ENCODE measurements at regions not wholly inside any gene's neighbourhood (a gene's known extent, or its start where the extent isn't known, plus 50 kb on each side); places are given as distances from the start of the nearest gene placed in this dataset.

DNA sequence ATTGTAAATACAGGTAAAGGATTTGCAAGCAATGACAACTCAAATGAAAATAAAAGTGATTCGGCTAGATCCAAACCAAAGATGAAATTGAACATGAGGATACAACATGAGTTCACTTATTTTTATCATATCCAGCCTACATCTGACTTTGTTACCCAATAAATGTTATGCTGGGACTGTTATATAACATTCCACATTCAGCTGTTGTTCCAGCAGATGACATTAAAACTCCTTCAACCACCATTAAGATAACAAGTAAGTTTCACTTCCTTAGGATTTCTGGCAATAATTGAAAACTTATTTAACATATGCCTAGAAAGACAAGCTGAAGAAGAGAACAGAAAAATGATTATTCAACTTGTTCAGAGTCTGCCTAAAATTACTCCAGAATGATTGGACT is 729.4 kb downstream of the CDH11 start:
- TF ChIP-seq, protein P1, sequence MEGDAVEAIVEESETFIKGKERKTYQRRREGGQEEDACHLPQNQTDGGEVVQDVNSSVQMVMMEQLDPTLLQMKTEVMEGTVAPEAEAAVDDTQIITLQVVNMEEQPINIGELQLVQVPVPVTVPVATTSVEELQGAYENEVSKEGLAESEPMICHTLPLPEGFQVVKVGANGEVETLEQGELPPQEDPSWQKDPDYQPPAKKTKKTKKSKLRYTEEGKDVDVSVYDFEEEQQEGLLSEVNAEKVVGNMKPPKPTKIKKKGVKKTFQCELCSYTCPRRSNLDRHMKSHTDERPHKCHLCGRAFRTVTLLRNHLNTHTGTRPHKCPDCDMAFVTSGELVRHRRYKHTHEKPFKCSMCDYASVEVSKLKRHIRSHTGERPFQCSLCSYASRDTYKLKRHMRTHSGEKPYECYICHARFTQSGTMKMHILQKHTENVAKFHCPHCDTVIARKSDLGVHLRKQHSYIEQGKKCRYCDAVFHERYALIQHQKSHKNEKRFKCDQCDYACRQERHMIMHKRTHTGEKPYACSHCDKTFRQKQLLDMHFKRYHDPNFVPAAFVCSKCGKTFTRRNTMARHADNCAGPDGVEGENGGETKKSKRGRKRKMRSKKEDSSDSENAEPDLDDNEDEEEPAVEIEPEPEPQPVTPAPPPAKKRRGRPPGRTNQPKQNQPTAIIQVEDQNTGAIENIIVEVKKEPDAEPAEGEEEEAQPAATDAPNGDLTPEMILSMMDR (IDR thresholded peaks at IDR 0.05), result no peak
- Histone ChIP-seq H3K27me3 (no peaks in the 10 kb centered on the region), H3K4me1 (peaks cover 0 to 7% of the 10 kb centered on the region in 2 donors), H3K9me3 (no peaks in the 10 kb centered on the region), H3K4me3 (no peak overlapping the region), H3K27ac (peak overlapping the region in 1 of 2 donors; percentile 5), H3K36me3 (no peaks in the 10 kb centered on the region)
- no peak for DNase-seq (ENCODE audit: low spot score in 2 of 2)
- intact Hi-C loops (cut with DNase I), result loop anchor here (5.0 kb wide), 1 partner anchor 730 kb away; the partner anchor contains the start of gene CDH11

DNA sequence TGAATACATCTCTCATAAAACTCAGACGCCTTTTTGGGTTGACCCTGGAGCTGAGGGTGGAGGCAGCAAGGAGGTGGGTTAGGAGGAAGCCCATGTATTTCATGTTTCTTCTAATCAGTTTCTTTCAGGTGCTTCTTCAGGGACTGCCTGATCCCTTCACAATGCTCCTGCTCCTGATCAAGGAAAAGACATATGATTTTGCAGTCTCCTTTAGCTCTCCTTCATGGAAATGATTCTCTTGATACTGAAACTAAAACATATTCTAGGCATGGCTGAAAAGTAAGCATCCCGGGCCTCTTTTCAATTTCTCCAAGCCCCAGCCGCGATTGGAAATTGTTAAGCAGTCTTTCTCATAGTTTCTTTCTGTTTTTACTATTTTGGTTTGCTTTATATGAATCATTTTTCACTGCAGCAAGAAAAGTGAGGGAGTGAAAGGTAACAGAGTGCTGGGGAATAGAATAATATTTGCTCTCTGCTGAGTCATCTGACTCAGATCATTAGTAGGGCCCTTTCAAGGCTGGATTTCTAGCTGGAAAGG is 730.7 kb downstream of the CDH11 start:
- TF ChIP-seq, protein P1 (IDR thresholded peaks at IDR 0.05), result no peak
- Histone ChIP-seq H3K9me3 (no peaks in the 10 kb centered on the region), H3K27ac (peak overlapping the region; percentile 76 to 89), H3K4me1 (peaks cover 0 to 7% of the 10 kb centered on the region in 2 donors), H3K4me3 (peak overlapping the region in 1 of 2 donors; percentile 53), H3K36me3 (no peaks in the 10 kb centered on the region), H3K27me3 (no peaks in the 10 kb centered on the region)
- intact Hi-C loops (cut with DNase I), result loop anchor here (5.0 kb wide), 1 partner anchor 731 kb away; the partner anchor contains the start of gene CDH11
- DNase-seq (ENCODE audit: low spot score in 2 of 2), result no peak

DNA sequence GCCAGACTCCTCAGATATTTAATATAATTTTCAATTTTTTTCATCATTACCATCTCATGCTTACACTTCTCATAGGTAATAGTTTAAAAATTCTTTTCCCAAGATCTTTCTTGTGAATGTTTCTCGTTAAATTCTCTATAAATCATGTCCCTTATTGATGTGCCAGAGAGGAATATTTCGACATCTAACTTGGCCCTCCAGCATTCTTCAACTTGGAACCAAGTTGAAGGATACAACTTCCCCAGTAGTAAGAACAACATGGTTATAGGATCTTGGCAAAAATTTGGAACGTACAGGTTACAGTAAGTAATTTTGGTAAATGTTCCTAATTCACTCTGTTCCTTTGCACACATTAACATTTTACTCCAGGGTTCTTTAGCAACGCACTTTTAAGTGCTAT is 731.8 kb downstream of the CDH11 start:
- H3K4me1 ChIP-seq, result peaks cover 0 to 7% of the 10 kb centered on the region in 2 donors
- no peak overlapping the region for H3K4me3 ChIP-seq
- H3K36me3 ChIP-seq, result no peaks in the 10 kb centered on the region
- no peaks in the 10 kb centered on the region for H3K9me3 ChIP-seq
- DNase-seq (ENCODE audit: low spot score in 2 of 2), result no peak
- H3K27me3 ChIP-seq, result no peaks in the 10 kb centered on the region
- intact Hi-C loops (cut with DNase I), result loop anchor here (5.0 kb wide), 1 partner anchor 732 kb away; the partner anchor contains the start of gene CDH11
- TF ChIP-seq, protein P1 (IDR thresholded peaks at IDR 0.05), result no peak
- peak overlapping the region; percentile 76 to 89 for H3K27ac ChIP-seq

DNA sequence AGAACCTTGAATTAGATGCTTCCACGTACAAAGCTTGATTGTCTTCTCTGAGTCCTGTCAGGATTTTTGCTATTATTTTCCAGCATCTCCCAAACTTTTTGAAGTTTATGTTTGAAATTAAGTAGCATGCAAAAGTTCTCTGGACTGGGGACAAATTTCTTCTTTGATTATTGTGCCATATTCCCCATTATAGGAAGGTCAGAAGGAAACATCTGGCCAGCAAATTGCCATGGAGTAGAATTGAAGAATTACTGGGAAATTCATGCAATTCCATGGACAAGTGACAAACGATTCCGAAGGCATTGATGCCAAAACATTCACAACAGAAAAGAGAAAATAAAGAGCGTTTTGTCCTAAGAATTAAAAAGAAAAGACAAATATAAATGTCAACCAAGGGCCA is 737.2 kb downstream of the CDH11 start:
- no peak for DNase-seq (ENCODE audit: low spot score in 2 of 2)
- Histone ChIP-seq H3K27ac (no peak overlapping the region), H3K36me3 (no peaks in the 10 kb centered on the region), H3K4me1 (no peaks in the 10 kb centered on the region), H3K9me3 (no peaks in the 10 kb centered on the region), H3K27me3 (no peaks in the 10 kb centered on the region), H3K4me3 (no peak overlapping the region)
- intact Hi-C loops (cut with DNase I), result no loop called here
- TF ChIP-seq, protein P1 (IDR thresholded peaks at IDR 0.05), result no peak

DNA sequence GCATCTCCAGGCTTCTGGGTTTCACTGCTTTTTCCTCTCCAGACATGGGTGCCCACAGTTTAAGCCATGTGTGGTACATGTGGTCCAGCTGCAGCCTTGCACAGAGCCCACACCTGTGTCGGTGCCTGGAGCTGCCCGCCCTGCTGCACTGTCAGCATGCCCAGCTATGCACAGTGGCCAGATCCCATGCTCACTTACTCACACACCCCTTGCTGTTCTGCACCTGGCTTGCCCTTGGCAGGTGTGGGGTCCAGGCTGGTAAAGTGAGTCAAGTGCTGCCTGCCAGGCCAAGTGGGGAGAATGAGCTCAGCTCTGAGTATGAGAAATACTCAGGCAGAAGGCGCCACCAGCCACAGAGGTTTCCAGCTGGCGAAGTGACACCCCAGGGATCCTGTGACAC is 739.9 kb downstream of the CDH11 start:
- intact Hi-C loops (cut with DNase I), result no loop called here
- Histone ChIP-seq H3K4me3 (no peak overlapping the region), H3K27ac (no peak overlapping the region), H3K36me3 (no peaks in the 10 kb centered on the region), H3K9me3 (no peaks in the 10 kb centered on the region), H3K27me3 (no peaks in the 10 kb centered on the region), H3K4me1 (no peaks in the 10 kb centered on the region)
- TF ChIP-seq, protein P1 (IDR thresholded peaks at IDR 0.05), result no peak
- no peak for DNase-seq (ENCODE audit: low spot score in 2 of 2)

DNA sequence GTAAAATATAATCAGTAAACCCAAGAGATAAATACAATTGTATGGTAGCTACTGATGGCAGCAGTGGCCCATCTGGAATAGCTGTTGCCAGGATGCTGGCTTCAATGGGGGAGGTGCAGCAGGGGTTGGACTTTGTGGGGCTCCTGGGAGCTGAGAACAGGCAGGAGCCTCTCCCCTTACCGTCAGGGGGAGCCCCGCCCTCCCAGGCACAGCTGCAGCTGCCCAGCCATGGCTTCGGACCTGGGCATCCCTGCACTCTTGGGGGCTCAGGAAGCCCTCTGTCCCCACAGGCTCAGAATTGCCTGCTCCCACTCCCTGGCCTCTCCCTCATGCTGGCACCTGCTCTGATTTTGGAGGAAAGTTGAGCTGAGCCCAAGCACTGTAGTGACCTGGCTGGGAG is 741.1 kb downstream of the CDH11 start:
- Histone ChIP-seq H3K4me1 (no peaks in the 10 kb centered on the region), H3K36me3 (no peaks in the 10 kb centered on the region), H3K9me3 (no peaks in the 10 kb centered on the region), H3K27me3 (no peaks in the 10 kb centered on the region), H3K4me3 (no peak overlapping the region), H3K27ac (no peak overlapping the region)
- DNase-seq (ENCODE audit: low spot score in 2 of 2), result no peak
- TF ChIP-seq, protein P1 (IDR thresholded peaks at IDR 0.05), result no peak
- intact Hi-C loops (cut with DNase I), result no loop called here

All from ascending aorta (tissue), 2 donors.